Adipocyte (in vitro differentiated cells): ENCODE measurements at regions not wholly inside any gene's neighbourhood (a gene's known extent, or its start where the extent isn't known, plus 50 kb on each side); places are given as distances from the start of the nearest gene placed in this dataset.

Experiments
- DNase-seq: peaks from one replicate; pipeline ENCODE4 v3.0.0-alpha.2; 2015; ENCODE audit warnings: low read depth
- H3K27me3 ChIP-seq: replicated peaks from 2 replicates; pipeline ENCODE4 v1.7.0; 2013; ENCODE audit warnings: mild to moderate bottlenecking, low read length, moderate library complexity; ENCODE audit not compliant: control insufficient read depth, insufficient read depth
- H3K36me3 ChIP-seq: 2 replicates; pipeline ENCODE4 v1.7.0; 2013; ENCODE audit warnings: low read length, mild to moderate bottlenecking, moderate library complexity; ENCODE audit not compliant: control insufficient read depth, insufficient read depth, severe bottlenecking
- H3K4me1 ChIP-seq: 2 replicates; pipeline ENCODE4 v1.7.0; 2013; ENCODE audit warnings: mild to moderate bottlenecking, low read length, moderate library complexity; ENCODE audit not compliant: control insufficient read depth, insufficient read depth
- H3K4me3 ChIP-seq: 2 replicates; pipeline ENCODE4 v1.7.0; 2013; ENCODE audit warnings: mild to moderate bottlenecking, low read length, moderate library complexity
- H3K9ac ChIP-seq: 2 replicates; pipeline ENCODE4 v1.7.0; 2013; ENCODE audit warnings: mild to moderate bottlenecking, low read length, moderate library complexity
- H3K9me3 ChIP-seq: 2 replicates; pipeline ENCODE4 v1.7.0; 2013; ENCODE audit warnings: mild to moderate bottlenecking, low read length, moderate library complexity; ENCODE audit not compliant: control insufficient read depth

DNA sequence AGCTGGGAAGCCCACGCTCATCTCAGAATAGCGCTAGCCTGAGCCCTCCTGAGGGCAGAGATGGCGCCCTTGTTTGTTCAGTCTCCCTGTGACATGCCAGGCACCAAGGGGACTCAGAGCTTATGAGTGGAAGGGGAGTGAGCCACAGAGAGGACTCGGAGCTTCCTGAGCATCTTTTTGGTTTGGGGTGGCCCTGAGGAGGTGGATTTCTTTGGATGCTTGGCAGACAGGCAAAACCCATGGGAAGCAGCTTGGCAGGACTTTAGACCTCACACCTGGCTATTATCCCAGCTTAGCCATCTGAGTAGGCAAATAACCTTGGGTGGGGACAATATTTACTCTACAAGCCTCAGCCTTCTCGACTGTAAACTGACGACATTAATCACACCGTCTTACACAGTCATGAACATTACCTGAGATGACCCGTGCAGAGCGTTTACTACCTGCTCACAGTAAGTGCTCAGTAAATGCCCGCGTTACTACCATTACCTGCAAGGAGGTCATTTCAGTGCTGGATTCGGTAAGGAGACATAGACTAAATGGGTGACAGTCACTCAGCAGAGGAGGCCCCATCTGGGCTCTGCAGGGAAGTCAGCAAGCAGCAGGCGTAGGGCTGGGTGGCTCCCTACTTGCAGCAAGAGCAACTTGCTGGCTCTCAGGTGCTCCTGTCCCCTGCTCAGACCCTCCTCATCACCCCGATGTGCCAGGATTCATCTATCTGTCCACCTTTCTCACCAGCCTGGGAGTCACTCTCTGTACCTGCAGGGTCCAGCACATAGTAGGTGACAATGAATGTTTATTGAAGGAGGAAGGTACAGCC is 54.9 kb downstream of the KLHDC7A start:
- Histone ChIP-seq H3K27me3 (peaks cover 53% of the 10 kb centered on the region), H3K36me3 (no peaks in the 10 kb centered on the region), H3K4me1 (no peaks in the 10 kb centered on the region), H3K9me3 (no peaks in the 10 kb centered on the region), H3K9ac (no peak overlapping the region), H3K4me3 (no peak overlapping the region)
- no peak for DNase-seq

- Histone ChIP-seq H3K36me3 (no peaks in the 10 kb centered on the region), H3K27me3 (peaks cover 55% of the 10 kb centered on the region), H3K9me3 (no peaks in the 10 kb centered on the region), H3K4me3 (no peak overlapping the region), H3K4me1 (no peaks in the 10 kb centered on the region), H3K9ac (no peak overlapping the region)
- DNase-seq: no peak
These were observed 55.6 kb downstream of the KLHDC7A start for GRCh38 chr1:18536356-18536755.

DNA sequence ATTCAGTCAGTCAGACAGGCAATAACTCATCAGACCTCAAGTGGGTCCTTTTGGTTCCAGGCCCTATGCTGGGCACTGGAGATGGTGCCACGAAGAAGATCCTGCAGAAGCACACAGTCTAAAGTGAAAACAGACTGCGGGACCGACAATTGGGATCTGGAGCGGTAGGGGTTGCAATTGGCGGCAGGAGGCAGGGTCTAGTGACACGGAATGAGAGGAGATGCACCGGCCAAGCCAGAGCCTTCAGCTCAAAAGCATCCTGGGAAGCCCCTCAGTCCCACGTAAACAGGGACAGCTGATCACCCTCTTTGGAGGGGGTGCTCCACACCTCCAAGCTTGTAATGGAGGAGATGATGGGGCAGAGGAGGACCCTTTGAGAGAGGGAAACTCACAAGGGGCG is 56.2 kb downstream of the KLHDC7A start:
- DNase-seq: no peak
- Histone ChIP-seq H3K9me3 (no peaks in the 10 kb centered on the region), H3K27me3 (peaks cover 59% of the 10 kb centered on the region), H3K9ac (no peak overlapping the region), H3K4me3 (no peak overlapping the region), H3K4me1 (no peaks in the 10 kb centered on the region), H3K36me3 (no peaks in the 10 kb centered on the region)

DNA sequence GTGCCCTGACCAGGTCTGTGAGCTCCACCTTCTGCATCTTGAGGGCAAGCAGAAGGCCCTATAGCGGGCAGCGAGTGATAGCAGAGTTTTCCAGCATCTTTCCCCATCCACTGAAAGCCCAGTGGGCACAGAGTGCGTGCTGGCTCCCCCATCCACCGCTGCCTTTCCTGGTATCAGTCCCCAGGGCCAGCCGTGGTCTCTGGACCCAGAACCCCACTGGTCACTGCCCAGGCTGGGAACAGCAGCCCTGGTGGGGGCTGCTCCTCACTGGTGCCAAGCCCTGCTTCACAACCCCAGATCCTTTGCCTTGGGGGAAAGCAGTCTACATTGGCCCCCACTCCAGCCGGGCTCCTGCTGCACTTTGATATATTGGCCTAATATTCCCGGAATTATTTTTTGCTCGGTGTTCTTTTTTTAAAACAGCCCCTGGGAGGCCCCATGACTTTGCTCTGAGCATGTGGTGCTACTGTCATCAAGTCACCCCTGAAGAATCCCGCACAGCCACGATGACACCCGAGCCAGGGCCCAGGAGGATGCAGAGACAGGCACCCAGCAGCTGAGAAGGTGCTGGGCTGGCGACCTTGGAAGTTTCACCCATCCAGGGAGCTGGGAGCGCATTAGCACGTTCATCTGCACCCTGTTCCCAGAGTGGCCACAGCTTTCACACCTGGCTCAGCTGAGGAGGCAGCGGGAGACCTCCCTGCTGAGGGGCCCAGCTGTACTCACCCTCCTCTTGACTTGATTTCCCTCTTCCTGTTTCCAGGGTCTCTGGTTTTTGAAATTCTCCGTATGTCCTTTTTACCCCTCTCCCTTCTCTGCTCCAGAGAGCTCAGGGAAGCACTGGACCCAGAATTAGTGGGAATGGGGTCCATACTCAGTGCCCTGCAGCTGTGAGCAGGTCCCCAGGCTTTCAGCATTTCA is 56.9 kb downstream of the KLHDC7A start:
- Histone ChIP-seq H3K4me3 (no peak overlapping the region), H3K4me1 (no peaks in the 10 kb centered on the region), H3K9me3 (no peaks in the 10 kb centered on the region), H3K36me3 (no peaks in the 10 kb centered on the region), H3K27me3 (peaks cover 60% of the 10 kb centered on the region), H3K9ac (no peak overlapping the region)
- no peak for DNase-seq

DNA sequence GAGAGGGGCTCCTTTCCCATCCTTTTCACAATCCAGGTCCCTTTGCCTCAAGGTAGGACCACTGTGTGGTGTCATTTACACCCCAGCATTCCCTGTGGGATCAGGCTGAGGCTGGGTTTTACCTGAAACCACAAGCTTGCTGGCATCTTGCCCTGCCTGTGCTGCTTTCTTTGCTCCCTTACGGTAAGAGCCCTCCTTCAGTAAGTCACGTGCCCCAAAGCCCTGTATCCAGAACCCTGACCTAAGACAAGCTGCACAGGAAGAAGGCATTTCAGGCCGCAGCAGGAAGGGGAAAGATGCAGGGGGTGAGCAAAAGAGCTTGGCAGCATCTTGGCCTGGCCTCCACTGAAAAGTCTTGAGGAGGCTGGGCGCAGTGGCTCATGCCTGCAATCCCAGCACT is 58.4 kb downstream of the KLHDC7A start:
- no peak for DNase-seq
- Histone ChIP-seq H3K9ac (no peak overlapping the region), H3K4me1 (no peaks in the 10 kb centered on the region), H3K9me3 (peaks cover 7% of the 10 kb centered on the region), H3K27me3 (peaks cover 60% of the 10 kb centered on the region), H3K36me3 (no peaks in the 10 kb centered on the region), H3K4me3 (no peak overlapping the region)

GRCh38 chr1:18540136-18540765 is 59.5 kb downstream of the KLHDC7A start:
- H3K4me3 ChIP-seq: no peak overlapping the region
- no peaks in the 10 kb centered on the region for H3K4me1 ChIP-seq
- peaks cover 52% of the 10 kb centered on the region for H3K27me3 ChIP-seq
- no peak for DNase-seq
- no peak overlapping the region for H3K9ac ChIP-seq
- H3K9me3 ChIP-seq: peaks cover 7% of the 10 kb centered on the region
- no peaks in the 10 kb centered on the region for H3K36me3 ChIP-seq

GRCh38 chr1:18541046-18541795 is 60.5 kb downstream of the KLHDC7A start:
- no peaks in the 10 kb centered on the region for H3K4me1 ChIP-seq
- H3K36me3 ChIP-seq: no peaks in the 10 kb centered on the region
- H3K4me3 ChIP-seq: no peak overlapping the region
- H3K9ac ChIP-seq: no peak overlapping the region
- DNase-seq: no peak
- peaks cover 59% of the 10 kb centered on the region for H3K27me3 ChIP-seq
- H3K9me3 ChIP-seq: peaks cover 7% of the 10 kb centered on the region

GRCh38 chr1:18542351-18542750 is 61.6 kb downstream of the KLHDC7A start:
- Histone ChIP-seq H3K4me1 (no peaks in the 10 kb centered on the region), H3K9ac (no peak overlapping the region), H3K36me3 (no peaks in the 10 kb centered on the region), H3K4me3 (no peak overlapping the region), H3K9me3 (peaks cover 7% of the 10 kb centered on the region), H3K27me3 (peaks cover 59% of the 10 kb centered on the region)
- DNase-seq: no peak

DNA sequence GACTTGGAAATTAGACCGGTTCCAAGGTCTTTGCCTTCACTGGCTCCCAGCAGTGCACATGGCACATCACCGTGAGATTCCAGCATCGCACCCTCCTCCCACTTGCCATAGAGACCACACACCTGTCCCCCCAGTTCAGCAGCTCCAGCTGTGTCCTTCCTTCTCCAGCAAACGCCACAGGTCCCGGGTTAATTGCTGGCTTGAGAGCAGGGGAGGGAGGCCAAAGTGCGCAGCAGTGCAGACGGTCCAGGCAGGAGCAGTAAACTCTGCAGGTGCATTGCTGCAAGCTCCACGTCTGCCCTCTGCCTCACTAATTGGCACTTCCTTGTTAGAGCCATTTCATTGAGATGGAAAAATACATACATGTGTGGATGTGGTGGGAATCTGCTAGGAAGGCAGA is 65.3 kb downstream of the KLHDC7A start:
- Histone ChIP-seq H3K9ac (no peak overlapping the region), H3K27me3 (peaks cover 69% of the 10 kb centered on the region), H3K36me3 (no peaks in the 10 kb centered on the region), H3K9me3 (peaks cover 7% of the 10 kb centered on the region), H3K4me3 (no peak overlapping the region), H3K4me1 (no peaks in the 10 kb centered on the region)
- DNase-seq: no peak

- H3K4me1 ChIP-seq: no peaks in the 10 kb centered on the region
- H3K27me3 ChIP-seq: peaks cover 58% of the 10 kb centered on the region
- peaks cover 7% of the 10 kb centered on the region for H3K9me3 ChIP-seq
- no peak overlapping the region for H3K4me3 ChIP-seq
- no peak for DNase-seq
- no peaks in the 10 kb centered on the region for H3K36me3 ChIP-seq
- no peak overlapping the region for H3K9ac ChIP-seq
These were observed 66.7 kb downstream of the KLHDC7A start for GRCh38 chr1:18547460-18547859.
